GM19099 (cell line): ENCODE measurements at regions not wholly inside any gene's neighbourhood (a gene's known extent, or its start where the extent isn't known, plus 50 kb on each side); places are given as distances from the start of the nearest gene placed in this dataset.

Experiments used
- POLR2A ChIP-seq: IDR thresholded peaks from 3 replicates; pipeline ENCODE4 v1.6.1; 2011; ENCODE audit warnings: low read depth; ENCODE audit not compliant: insufficient read length; ENCODE audit errors: extremely low read depth

- no peak for TF ChIP-seq POLR2A
Observed at GRCh38 chr14:84420221-84420620, 1109.7 kb upstream of the FLRT2 start.

- TF ChIP-seq POLR2A: no peak
Observed at GRCh38 chr14:84421621-84422020, 1108.3 kb upstream of the FLRT2 start.

GRCh38 chr14:84425968-84426367, 1104.0 kb upstream of the FLRT2 start:
- no peak for TF ChIP-seq POLR2A

GRCh38 chr14:84432676-84433075, 1097.3 kb upstream of the FLRT2 start:
- no peak for TF ChIP-seq POLR2A

- no peak for TF ChIP-seq POLR2A
Observed at GRCh38 chr14:84433961-84434360, 1096.0 kb upstream of the FLRT2 start.

GRCh38 chr14:84435820-84436324, 1094.1 kb upstream of the FLRT2 start:
- TF ChIP-seq POLR2A: no peak

- no peak for TF ChIP-seq POLR2A
Observed at GRCh38 chr14:84436528-84436927, 1093.4 kb upstream of the FLRT2 start.

- TF ChIP-seq POLR2A: no peak
Observed at GRCh38 chr14:84442521-84442920, 1087.4 kb upstream of the FLRT2 start.

- no peak for TF ChIP-seq POLR2A
Observed at GRCh38 chr14:84445486-84445885, 1084.5 kb upstream of the FLRT2 start.

GRCh38 chr14:84446250-84446649, 1083.7 kb upstream of the FLRT2 start:
- no peak for TF ChIP-seq POLR2A

- TF ChIP-seq POLR2A: no peak
Observed at GRCh38 chr14:84453307-84453950, 1076.5 kb upstream of the FLRT2 start.

- TF ChIP-seq POLR2A: no peak
Observed at GRCh38 chr14:84454114-84454513, 1075.8 kb upstream of the FLRT2 start.

GRCh38 chr14:84456946-84457345, 1073.0 kb upstream of the FLRT2 start:
- no peak for TF ChIP-seq POLR2A

GRCh38 chr14:84458881-84459280, 1071.1 kb upstream of the FLRT2 start:
- TF ChIP-seq POLR2A: no peak

- TF ChIP-seq POLR2A: no peak
Observed at GRCh38 chr14:84465880-84466279, 1064.1 kb upstream of the FLRT2 start.

GRCh38 chr14:84468153-84468552, 1061.8 kb upstream of the FLRT2 start:
- TF ChIP-seq POLR2A: no peak

GRCh38 chr14:84477996-84478395, 1051.9 kb upstream of the FLRT2 start:
- TF ChIP-seq POLR2A: no peak
